SK-N-SH (cell line): ENCODE measurements at regions not wholly inside any gene's neighbourhood (a gene's known extent, or its start where the extent isn't known, plus 50 kb on each side); places are given as distances from the start of the nearest gene placed in this dataset.

Source experiments
- CTCF ChIA-PET: fragments of 300-600, 350-600 bp; formaldehyde crosslinking; extraction: SDS; loops from one replicate; lab custom pipeline; 2021; lab: Yijun Ruan, JAX
- POLR2A ChIA-PET: fragments of 350-600 bp; sonication (Branson Sonifier 250); formaldehyde crosslinking; extraction: SDS; loops from one replicate; lab custom pipeline; 2020; ENCODE audit warnings: antibody characterized with exemption, inconsistent platforms; lab: Yijun Ruan, JAX
- DNase-seq: peaks from one replicate; pipeline ENCODE4 v3.0.0; 2012
- H2AFZ ChIP-seq: fragments of 200-600 bp; sonication (generic); 2 replicates; pipeline ENCODE4 v1.8.1; 2016; ENCODE audit warnings: antibody characterized with exemption, mild to moderate bottlenecking, low read depth
- H3F3A ChIP-seq: fragments of 200-600 bp; sonication (generic); replicated peaks from 2 replicates; pipeline ENCODE3; 2016; ENCODE audit warnings: antibody characterized with exemption, mild to moderate bottlenecking; ENCODE audit not compliant: insufficient read depth
- H3K27ac ChIP-seq, 2 experiments: fragments of 200-500 bp in 1 of 2; fragments of 200-600 bp in 1 of 2; sonication (Bioruptor generic) in 1 of 2; sonication (generic), shearing (Covaris generic) in 1 of 2; 2 replicates each; pipeline versions ENCODE4 v1.5.1 to v1.6.1; 2014 to 2016; ENCODE audit warnings: low read depth in 2 of 2, inconsistent platforms in 1 of 2, low read length in 1 of 2, mild to moderate bottlenecking in 1 of 2, mixed read lengths in 1 of 2
- H3K27me3 ChIP-seq: fragments of 200-600 bp; sonication (generic), shearing (Covaris generic); 2 replicates; pipeline ENCODE4 v1.6.1; 2016; ENCODE audit warnings: mixed run types; ENCODE audit not compliant: insufficient read depth
- H3K36me3 ChIP-seq, 2 experiments: fragments of 200-500 bp in 1 of 2; fragments of 200-600 bp in 1 of 2; sonication (Bioruptor generic) in 1 of 2; sonication (generic) in 1 of 2; replicated peaks in 1 of 2; 2 replicates each; pipeline versions ENCODE3 to v1.5.1; 2014 to 2016; ENCODE audit warnings: low read length in 1 of 2, mild to moderate bottlenecking in 1 of 2; ENCODE audit not compliant: insufficient read depth in 2 of 2, control insufficient read depth in 1 of 2
- H3K4me1 ChIP-seq, 2 experiments: fragments of 200-500 bp in 1 of 2; fragments of 200-600 bp in 1 of 2; sonication (Bioruptor generic) in 1 of 2; sonication (generic), shearing (Covaris generic) in 1 of 2; 2 replicates each; pipeline versions ENCODE4 v1.5.1 to v1.6.1; 2014 to 2016; ENCODE audit warnings: low read depth in 1 of 2, low read length in 1 of 2, mixed run types in 1 of 2; ENCODE audit not compliant: insufficient read depth in 2 of 2, control insufficient read depth in 1 of 2
- H3K4me2 ChIP-seq: fragments of 200-600 bp; sonication (generic), shearing (Covaris generic); 2 replicates; pipeline ENCODE4 v1.6.1; 2017; ENCODE audit warnings: mixed run types
- H3K4me3 ChIP-seq, 2 experiments: fragments of 200-500 bp in 1 of 2; fragments of 200-600 bp in 1 of 2; sonication (Bioruptor generic) in 1 of 2; sonication (generic), shearing (Covaris generic) in 1 of 2; 2 replicates each; pipeline versions ENCODE4 v1.5.1 to v1.8.1; 2014 to 2016; ENCODE audit warnings: low read depth in 2 of 2, inconsistent platforms in 1 of 2, low read length in 1 of 2, mild to moderate bottlenecking in 1 of 2, mixed read lengths in 1 of 2, moderate library complexity in 1 of 2
- H3K79me2 ChIP-seq: fragments of 200-600 bp; sonication (generic); 2 replicates; pipeline ENCODE4 v1.8.1; 2017; ENCODE audit warnings: mild to moderate bottlenecking; ENCODE audit not compliant: insufficient read depth
- H3K9ac ChIP-seq: fragments of 200-600 bp; sonication (generic); 2 replicates; pipeline ENCODE4 v1.6.1; 2017; ENCODE audit warnings: mixed run types
- H3K9me2 ChIP-seq: fragments of 200-600 bp; sonication (generic); 2 replicates; pipeline ENCODE4 v1.6.1; 2017; ENCODE audit warnings: mixed run types
- H3K9me3 ChIP-seq: fragments of 200-600 bp; sonication (generic); 2 replicates; pipeline ENCODE4 v1.6.1; 2017; ENCODE audit warnings: mixed run types, mild to moderate bottlenecking, moderate library complexity
- H4K20me1 ChIP-seq: fragments of 200-600 bp; sonication (generic); 2 replicates; pipeline ENCODE4 v1.6.1; 2017; ENCODE audit warnings: mild to moderate bottlenecking, mixed run types; ENCODE audit not compliant: insufficient read depth
- CHD2 ChIP-seq: fragments of 150-350 bp; IDR thresholded peaks from 2 replicates; pipeline ENCODE4 v1.6.1; 2018; ENCODE audit warnings: low read length; ENCODE audit not compliant: partially characterized antibody
- CTCF ChIP-seq: fragments of 200-600 bp; sonication (generic); IDR thresholded peaks from 2 replicates; pipeline ENCODE4 v1.6.1; 2017; ENCODE audit warnings: antibody characterized with exemption, mild to moderate bottlenecking, moderate library complexity
- ELF1 ChIP-seq: IDR thresholded peaks from 2 replicates; pipeline ENCODE4 v1.4.0; 2012
- EP300 ChIP-seq, 2 experiments: IDR thresholded peaks; 2 replicates each; pipeline versions ENCODE4 v1.4.0 to v1.6.1; 2012; ENCODE audit warnings: borderline replicate concordance in 1 of 2, low read depth in 1 of 2, low read length in 1 of 2
- FOSL2 ChIP-seq: IDR thresholded peaks from 2 replicates; pipeline ENCODE4 v1.4.0; 2012; ENCODE audit warnings: low read depth, mild to moderate bottlenecking, moderate library complexity, borderline replicate concordance
- FOXJ3 ChIP-seq: sonication (generic); formaldehyde crosslinking; IDR thresholded peaks from 2 replicates; pipeline ENCODE4 v1.5.1; 2020; ENCODE audit warnings: mild to moderate bottlenecking, missing genetic modification reagents
- GATA2 ChIP-seq: sonication (generic); formaldehyde crosslinking; IDR thresholded peaks from 2 replicates; pipeline ENCODE4 v1.5.0; 2020; ENCODE audit warnings: mild to moderate bottlenecking, missing genetic modification reagents
- JUND ChIP-seq: IDR thresholded peaks from 2 replicates; pipeline ENCODE4 v1.4.0; 2012
- MAX ChIP-seq: IDR thresholded peaks from 2 replicates; pipeline ENCODE4 v1.4.0; 2012; ENCODE audit warnings: low read depth
- MEF2A ChIP-seq: IDR thresholded peaks from 2 replicates; pipeline ENCODE4 v1.4.0; 2012; ENCODE audit warnings: low read depth, borderline replicate concordance
- MXI1 ChIP-seq: IDR thresholded peaks from 2 replicates; pipeline ENCODE4 v1.6.1; 2012; ENCODE audit warnings: mild to moderate bottlenecking, low read depth, low read length, improper control_type of control experiment
- NRF1 ChIP-seq: IDR thresholded peaks from 2 replicates; pipeline ENCODE4 v1.6.1; 2012; ENCODE audit warnings: low read depth, mild to moderate bottlenecking, low read length
- PBX3 ChIP-seq: IDR thresholded peaks from 2 replicates; pipeline ENCODE4; 2012
- POLR2AphosphoS5 ChIP-seq: IDR thresholded peaks from 2 replicates; pipeline ENCODE4 v1.6.1; 2012; ENCODE audit warnings: low read depth, low read length
- RAD21 ChIP-seq: IDR thresholded peaks from 2 replicates; pipeline ENCODE4 v1.6.1; 2012; ENCODE audit warnings: mild to moderate bottlenecking, low read length
- RXRA ChIP-seq: IDR thresholded peaks from 2 replicates; pipeline ENCODE4 v1.4.0; 2012; ENCODE audit warnings: low read depth, mild to moderate bottlenecking, borderline replicate concordance
- SIN3A ChIP-seq: IDR thresholded peaks from 2 replicates; pipeline ENCODE4 v1.6.1; 2012; ENCODE audit warnings: low read depth, mild to moderate bottlenecking, low read length, moderate library complexity, borderline replicate concordance
- TAF1 ChIP-seq: IDR thresholded peaks from 2 replicates; pipeline ENCODE4 v1.6.1; 2012; ENCODE audit warnings: low read depth, mild to moderate bottlenecking, low read length, moderate library complexity, borderline replicate concordance
- TCF12 ChIP-seq: IDR thresholded peaks from 2 replicates; pipeline ENCODE4 v1.4.0; 2012
- TEAD4 ChIP-seq: IDR thresholded peaks from 2 replicates; pipeline ENCODE4 v1.4.0; 2012; ENCODE audit warnings: mild to moderate bottlenecking, borderline replicate concordance; ENCODE audit not compliant: insufficient read depth
- USF1 ChIP-seq: IDR thresholded peaks from 2 replicates; pipeline ENCODE4 v1.4.0; 2012; ENCODE audit warnings: low read depth, borderline replicate concordance
- YY1 ChIP-seq: IDR thresholded peaks from 2 replicates; pipeline ENCODE4 v1.4.0; 2012; ENCODE audit warnings: low read depth, mild to moderate bottlenecking
- WGBS: methylation state at CpG from one replicate; pipeline ENCODE4 v1.1.6; 2017; ENCODE audit warnings: low lambda C conversion rate; 5-methylcytosine and 5-hydroxymethylcytosine counted together

- CTCF ChIA-PET: no interaction called here
- no peak overlapping the region for H2AFZ ChIP-seq
- H3K27me3 ChIP-seq: no peaks in the 10 kb centered on the region
- H4K20me1 ChIP-seq: no peaks in the 10 kb centered on the region
- H3K4me3 ChIP-seq: no peak overlapping the region
- no peaks in the 10 kb centered on the region for H3K4me1 ChIP-seq
- H3K9me3 ChIP-seq: no peaks in the 10 kb centered on the region
- H3K9me2 ChIP-seq: no peaks in the 10 kb centered on the region
- H3F3A ChIP-seq: no peaks in the 10 kb centered on the region
- no peaks in the 10 kb centered on the region for H3K79me2 ChIP-seq
- no peaks in the 10 kb centered on the region for H3K36me3 ChIP-seq
- POLR2A ChIA-PET: no interaction called here
- DNase-seq: no peak
- no peak overlapping the region for H3K4me2 ChIP-seq
- TF ChIP-seq RXRA (no peak), POLR2AphosphoS5 (no peak), FOSL2 (no peak), CTCF (no peak), MAX (no peak), TEAD4 (no peak)
- H3K27ac ChIP-seq: no peak overlapping the region
- H3K9ac ChIP-seq: no peak overlapping the region
Measured at GRCh38 chr2:162932416-162932815, 93.8 kb upstream of the KCNH7 start.

- Histone ChIP-seq H3K9ac (no peak overlapping the region), H2AFZ (no peak overlapping the region), H3K4me1 (no peaks in the 10 kb centered on the region), H3K4me3 (no peak overlapping the region), H3K79me2 (no peaks in the 10 kb centered on the region), H3K36me3 (no peaks in the 10 kb centered on the region), H3K4me2 (no peak overlapping the region), H4K20me1 (no peaks in the 10 kb centered on the region), H3K27me3 (no peaks in the 10 kb centered on the region), H3K9me2 (no peaks in the 10 kb centered on the region), H3K9me3 (no peaks in the 10 kb centered on the region), H3K27ac (no peak overlapping the region), H3F3A (no peaks in the 10 kb centered on the region)
- no peak for TF ChIP-seq FOXJ3 (CRISPR knock-in tag)
- no peak for TF ChIP-seq TAF1
- TF ChIP-seq SIN3A: no peak
- no peak for TF ChIP-seq MEF2A
- no peak for TF ChIP-seq TEAD4
- TF ChIP-seq MXI1: no peak
- no peak for TF ChIP-seq GATA2 (CRISPR knock-in tag)
- no peak for TF ChIP-seq CHD2
- TF ChIP-seq NRF1: no peak
- no peak for TF ChIP-seq TCF12
- no peak for TF ChIP-seq JUND
- no peak for TF ChIP-seq RXRA
- no peak for TF ChIP-seq EP300 (IDR thresholded peaks at IDR 0.05; ENCODE audit: borderline replicate concordance in 1 of 2, low read depth in 1 of 2, low read length in 1 of 2)
- TF ChIP-seq PBX3: no peak
- TF ChIP-seq YY1: no peak
- no peak for TF ChIP-seq CTCF
- no peak for TF ChIP-seq ELF1
- TF ChIP-seq USF1: no peak
- TF ChIP-seq RAD21: no peak
- 67% methylated on average over 5 of the region's 5 CpGs for WGBS
- no peak for DNase-seq
- ChIA-PET POLR2A (no interaction called here), CTCF (no interaction called here)
Measured at GRCh38 chr2:162929571-162929970, 91.0 kb upstream of the KCNH7 start.
